IMR-90 (cell line): ENCODE measurements at regions not wholly inside any gene's neighbourhood (a gene's known extent, or its start where the extent isn't known, plus 50 kb on each side); places are given as distances from the start of the nearest gene placed in this dataset.

Source experiments
- ATAC-seq: fragments of 200-7000 bp; cut with Tn5 transposase; 2 replicates; pipeline ENCODE4 v1.9.1; 2020; ENCODE audit warnings: low read depth, mild to moderate bottlenecking, moderate library complexity
- BruUV-seq: library from RNA; stranded (reverse); fragments of 400-500 nt; replicated peaks from 2 replicates; lab custom pipeline; 2021; lab: Mats Ljungman, UMichigan
- CTCF ChIA-PET: fragments of 300-600 bp; formaldehyde crosslinking; extraction: SDS; loops from one replicate; lab custom pipeline; 2021; ENCODE audit warnings: antibody characterized with exemption; lab: Yijun Ruan, JAX
- POLR2A ChIA-PET: fragments of 300-600 bp; sonication (Branson Sonifier 250); formaldehyde crosslinking; loops from one replicate; lab custom pipeline; 2022; ENCODE audit warnings: antibody characterized with exemption; ENCODE audit not compliant: unreplicated experiment; lab: Charles Lee
- DNase-seq: peaks from one replicate; pipeline ENCODE4 v3.0.0; 2013
- H2AFZ ChIP-seq: replicated peaks from 2 replicates; pipeline ENCODE3; 2013; ENCODE audit warnings: low read length, mild to moderate bottlenecking; ENCODE audit not compliant: poor library complexity
- H2AK5ac ChIP-seq: 2 replicates; pipeline ENCODE4 v1.6.1; 2013; ENCODE audit warnings: low read depth, low read length, inconsistent platforms
- H2AK9ac ChIP-seq: replicated peaks from 2 replicates; pipeline ENCODE3; 2013; ENCODE audit warnings: mild to moderate bottlenecking, low read depth, low read length, moderate library complexity; ENCODE audit not compliant: poor library complexity
- H2BK120ac ChIP-seq: 2 replicates; pipeline ENCODE4 v1.6.1; 2013; ENCODE audit warnings: low read depth, low read length, inconsistent platforms
- H2BK15ac ChIP-seq: 3 replicates; pipeline ENCODE4 v1.6.1; 2013; ENCODE audit warnings: low read depth, low read length, inconsistent platforms
- H2BK20ac ChIP-seq: 2 replicates; pipeline ENCODE4 v1.6.1; 2013; ENCODE audit warnings: low read depth, mild to moderate bottlenecking, inconsistent platforms, low read length, moderate library complexity
- H2BK5ac ChIP-seq: 2 replicates; pipeline ENCODE4 v1.6.1; 2013; ENCODE audit warnings: mild to moderate bottlenecking, low read depth, low read length, inconsistent platforms; ENCODE audit not compliant: poor library complexity, severe bottlenecking
- H3K14ac ChIP-seq: replicated peaks from 2 replicates; pipeline ENCODE4 v1.6.1; 2013; ENCODE audit warnings: low read depth, low read length, inconsistent platforms
- H3K18ac ChIP-seq: 2 replicates; pipeline ENCODE4 v1.6.1; 2013; ENCODE audit warnings: low read depth, low read length, control low read depth
- H3K23ac ChIP-seq: 2 replicates; pipeline ENCODE4 v1.6.1; 2013; ENCODE audit warnings: low read depth, low read length, inconsistent platforms
- H3K27ac ChIP-seq: 2 replicates; pipeline ENCODE4 v1.5.1; 2013; ENCODE audit warnings: mild to moderate bottlenecking, control low read depth, low read length; ENCODE audit not compliant: insufficient read depth
- H3K27me3 ChIP-seq: 2 replicates; pipeline ENCODE4 v1.6.1; 2013; ENCODE audit warnings: low read length; ENCODE audit not compliant: control insufficient read depth, insufficient read depth
- H3K36me3 ChIP-seq: 2 replicates; pipeline ENCODE4 v1.6.1; 2013; ENCODE audit warnings: low read length, mixed read lengths; ENCODE audit not compliant: control insufficient read depth, insufficient read depth
- H3K4ac ChIP-seq: 2 replicates; pipeline ENCODE4 v1.6.1; 2013; ENCODE audit warnings: low read depth, low read length, inconsistent platforms
- H3K4me1 ChIP-seq: 2 replicates; pipeline ENCODE4 v1.6.1; 2013; ENCODE audit warnings: low read length, mixed read lengths; ENCODE audit not compliant: control insufficient read depth, insufficient read depth
- H3K4me2 ChIP-seq: 2 replicates; pipeline ENCODE4 v1.6.1; 2013; ENCODE audit warnings: low read depth, mild to moderate bottlenecking, control low read depth, low read length, moderate library complexity
- H3K4me3 ChIP-seq: 2 replicates; pipeline ENCODE4 v1.5.1; 2013; ENCODE audit warnings: low read depth, mild to moderate bottlenecking, control low read depth, low read length, moderate library complexity; ENCODE audit not compliant: insufficient read depth
- H3K56ac ChIP-seq: 2 replicates; pipeline ENCODE4 v1.6.1; 2013; ENCODE audit warnings: low read length, inconsistent platforms; ENCODE audit not compliant: insufficient read depth; ENCODE audit errors: extremely low read depth
- H3K79me1 ChIP-seq, 2 experiments: 2 replicates each; pipeline ENCODE4 v1.6.1; 2013; ENCODE audit warnings: low read length in 2 of 2, inconsistent platforms in 1 of 2, low read depth in 1 of 2
- H3K9ac ChIP-seq: 2 replicates; pipeline ENCODE4 v1.6.1; 2013; ENCODE audit warnings: low read depth, low read length, control low read depth
- H3K9me1 ChIP-seq: 2 replicates; pipeline ENCODE4 v1.6.1; 2013; ENCODE audit warnings: low read length, inconsistent platforms; ENCODE audit not compliant: insufficient read depth
- H3K9me3 ChIP-seq: 2 replicates; pipeline ENCODE4 v1.6.1; 2013; ENCODE audit warnings: low read length; ENCODE audit not compliant: control insufficient read depth, insufficient read depth
- H4K20me1 ChIP-seq: 2 replicates; pipeline ENCODE4 v1.6.1; 2013; ENCODE audit warnings: low read length, inconsistent platforms; ENCODE audit not compliant: insufficient read depth
- H4K5ac ChIP-seq: 2 replicates; pipeline ENCODE4 v1.6.1; 2013; ENCODE audit warnings: mild to moderate bottlenecking, low read depth, low read length, control low read depth
- H4K8ac ChIP-seq, 2 experiments: 2 replicates each; pipeline ENCODE4 v1.6.1; 2013; ENCODE audit warnings: low read depth in 2 of 2, low read length in 2 of 2, control low read depth in 1 of 2, inconsistent platforms in 1 of 2
- H4K91ac ChIP-seq: 2 replicates; pipeline ENCODE4 v1.6.1; 2013; ENCODE audit warnings: low read depth, low read length, inconsistent platforms; ENCODE audit not compliant: insufficient read depth
- BHLHE40 ChIP-seq: fragments of 150-350 bp; IDR thresholded peaks from 2 replicates; pipeline ENCODE4 v1.6.1; 2016; ENCODE audit warnings: mild to moderate bottlenecking, low read depth, low read length
- CEBPB ChIP-seq: IDR thresholded peaks from 2 replicates; pipeline ENCODE4 v1.6.1; 2012; ENCODE audit warnings: low read depth, low read length, improper control_type of control experiment
- CHD1 ChIP-seq: IDR thresholded peaks from 2 replicates; pipeline ENCODE4 v1.6.1; 2012; ENCODE audit warnings: low read depth, low read length, improper control_type of control experiment
- ELK1 ChIP-seq: fragments of 150-350 bp; IDR thresholded peaks from 2 replicates; pipeline ENCODE4 v1.6.1; 2016; ENCODE audit warnings: low read depth, mild to moderate bottlenecking, low read length, moderate library complexity, borderline replicate concordance
- MAFK ChIP-seq: IDR thresholded peaks from 2 replicates; pipeline ENCODE4 v1.6.1; 2012; ENCODE audit warnings: low read depth, low read length, improper control_type of control experiment
- MAZ ChIP-seq: IDR thresholded peaks from 2 replicates; pipeline ENCODE4 v1.6.1; 2012; ENCODE audit warnings: low read depth, mild to moderate bottlenecking, low read length, improper control_type of control experiment, moderate library complexity, borderline replicate concordance
- MXI1 ChIP-seq: IDR thresholded peaks from 2 replicates; pipeline ENCODE4 v1.6.1; 2012; ENCODE audit warnings: low read depth, mild to moderate bottlenecking, low read length, moderate library complexity, borderline replicate concordance
- NFE2L2 ChIP-seq: fragments of 150-350 bp; IDR thresholded peaks from 2 replicates; pipeline ENCODE4 v1.6.1; 2016; ENCODE audit warnings: low read depth, mild to moderate bottlenecking, low read length
- POLR2A ChIP-seq: IDR thresholded peaks from 2 replicates; pipeline ENCODE4 v1.6.1; 2012; ENCODE audit warnings: mild to moderate bottlenecking, low read depth, low read length
- RAD21 ChIP-seq: IDR thresholded peaks from 2 replicates; pipeline ENCODE4 v1.6.1; 2012; ENCODE audit warnings: low read length, improper control_type of control experiment
- SMC3 ChIP-seq: fragments of 150-350 bp; IDR thresholded peaks from 2 replicates; pipeline ENCODE4 v1.6.1; 2016; ENCODE audit warnings: low read depth, mild to moderate bottlenecking, antibody characterized with exemption, low read length, moderate library complexity
- WGBS, 2 experiments: methylation state at CpG; one replicate each; pipeline versions ENCODE4 v1.1.5 to v1.1.7; 2013; ENCODE audit warnings: missing lambda C conversion rate in 2 of 2; ENCODE audit not compliant: insufficient read length in 1 of 2; ENCODE audit errors: extremely low coverage in 2 of 2; 5-methylcytosine and 5-hydroxymethylcytosine counted together
- dilution Hi-C: fragments of 300-500 bp; cut with HindIII; formaldehyde crosslinking; loops from one replicate; pipeline ENCODE4 v1.14.3; 2018; ENCODE audit warnings: low sequenced_read_pairs; ENCODE audit not compliant: unreplicated experiment
- in situ Hi-C: fragments of 300-500 bp; cut with MboI; formaldehyde crosslinking; loops from 3 replicates; pipeline ENCODE4 v1.14.3; 2019; ENCODE audit warnings: low sequenced_read_pairs, inconsistent platforms, mixed read lengths
- intact Hi-C: fragments of 100-400 bp; cut with micrococcal nuclease; formaldehyde crosslinking; loops from 2 replicates; pipeline ENCODE4 v1.10.0; 2022
- TF ChIP-seq, protein P1 (sequence below): conservative IDR thresholded peaks from 2 replicates; pipeline ENCODE4 v1.5.1; 2012; ENCODE audit warnings: mild to moderate bottlenecking, low read depth, low read length, improper control_type of control experiment

DNA sequence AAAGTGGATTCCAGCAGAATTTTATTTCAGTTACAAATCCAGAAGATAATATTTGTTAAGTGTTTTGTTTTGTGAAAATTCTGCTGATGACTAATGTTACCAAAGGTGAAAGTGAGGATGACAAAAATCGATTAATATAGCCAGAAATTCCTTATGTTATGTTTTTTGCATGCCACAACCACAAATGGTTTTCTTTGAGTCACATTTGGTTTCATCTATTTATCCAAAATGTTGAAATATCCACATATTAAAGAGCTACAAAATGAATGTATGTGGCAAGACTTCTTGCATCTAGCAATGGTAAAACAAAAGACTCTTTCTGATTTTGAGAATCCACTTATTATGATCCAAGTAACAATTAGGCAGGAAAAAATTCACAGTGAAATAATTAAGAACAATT lies 150.1 kb upstream of the LRRC4C start:
- POLR2A ChIA-PET: no interaction called here
- Histone ChIP-seq H3K27me3 (no peaks in the 10 kb centered on the region), H2BK20ac (no peak overlapping the region), H2BK15ac (no peak overlapping the region), H3K18ac (no peak overlapping the region), H3K4ac (no peak overlapping the region), H3K14ac (no peak overlapping the region), H3K23ac (no peak overlapping the region), H3K27ac (no peak overlapping the region), H4K20me1 (no peaks in the 10 kb centered on the region), H3K79me1 (no peaks in the 10 kb centered on the region), H4K5ac (no peak overlapping the region), H3K9ac (no peak overlapping the region), H2AFZ (no peak overlapping the region), H3K36me3 (no peaks in the 10 kb centered on the region), H3K56ac (no peak overlapping the region), H2AK9ac (no peak overlapping the region), H3K9me3 (peaks cover 2% of the 10 kb centered on the region), H2BK5ac (no peak overlapping the region), H3K4me2 (no peak overlapping the region), H4K91ac (no peak overlapping the region), H2BK120ac (no peak overlapping the region), H2AK5ac (no peak overlapping the region), H3K4me3 (no peak overlapping the region), H4K8ac (no peak overlapping the region), H3K9me1 (no peaks in the 10 kb centered on the region), H3K4me1 (no peaks in the 10 kb centered on the region)
- in situ Hi-C loops (no loop called here), intact Hi-C loops (no loop called here), dilution Hi-C loops (no loop called here)
- ATAC-seq (no peak), DNase-seq (no peak)
- WGBS, 2 experiments: no CpG with 5 or more reads among the region's 1 CpG
- no TSS peak for BruUV-seq
- TF ChIP-seq, protein P1, sequence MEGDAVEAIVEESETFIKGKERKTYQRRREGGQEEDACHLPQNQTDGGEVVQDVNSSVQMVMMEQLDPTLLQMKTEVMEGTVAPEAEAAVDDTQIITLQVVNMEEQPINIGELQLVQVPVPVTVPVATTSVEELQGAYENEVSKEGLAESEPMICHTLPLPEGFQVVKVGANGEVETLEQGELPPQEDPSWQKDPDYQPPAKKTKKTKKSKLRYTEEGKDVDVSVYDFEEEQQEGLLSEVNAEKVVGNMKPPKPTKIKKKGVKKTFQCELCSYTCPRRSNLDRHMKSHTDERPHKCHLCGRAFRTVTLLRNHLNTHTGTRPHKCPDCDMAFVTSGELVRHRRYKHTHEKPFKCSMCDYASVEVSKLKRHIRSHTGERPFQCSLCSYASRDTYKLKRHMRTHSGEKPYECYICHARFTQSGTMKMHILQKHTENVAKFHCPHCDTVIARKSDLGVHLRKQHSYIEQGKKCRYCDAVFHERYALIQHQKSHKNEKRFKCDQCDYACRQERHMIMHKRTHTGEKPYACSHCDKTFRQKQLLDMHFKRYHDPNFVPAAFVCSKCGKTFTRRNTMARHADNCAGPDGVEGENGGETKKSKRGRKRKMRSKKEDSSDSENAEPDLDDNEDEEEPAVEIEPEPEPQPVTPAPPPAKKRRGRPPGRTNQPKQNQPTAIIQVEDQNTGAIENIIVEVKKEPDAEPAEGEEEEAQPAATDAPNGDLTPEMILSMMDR: no peak
- no peak for TF ChIP-seq SMC3
- no peak for TF ChIP-seq MAZ
- TF ChIP-seq CEBPB: no peak
- TF ChIP-seq NFE2L2: no peak
- TF ChIP-seq BHLHE40: no peak
- TF ChIP-seq CHD1: no peak
- TF ChIP-seq MAFK: no peak
- TF ChIP-seq ELK1: no peak
- no peak for TF ChIP-seq MXI1
- no peak for TF ChIP-seq RAD21
- no peak for TF ChIP-seq POLR2A
- CTCF ChIA-PET: no interaction called here
